ENCODE measurements at regions not wholly inside any gene's neighbourhood (a gene's known extent, or its start where the extent isn't known, plus 50 kb on each side); places are given as distances from the start of the nearest gene placed in this dataset.

- H3K27ac ChIP-seq = no peak overlapping the region
- TF ChIP-seq CTCF (conservative IDR thresholded peaks at IDR 0.05) (no peak), ZFX (IDR thresholded peaks at IDR 0.05) (no peak)
Measured at GRCh38 chr4:57333684-57334083, 223.5 kb upstream of the IGFBP7 start.

GRCh38 chr4:57331959-57332358 is 221.8 kb upstream of the IGFBP7 start:
- TF ChIP-seq ZFX (IDR thresholded peaks at IDR 0.05) (no peak), CTCF (conservative IDR thresholded peaks at IDR 0.05) (no peak)

GRCh38 chr4:57329279-57329678 is 219.1 kb upstream of the IGFBP7 start:
- H3K27ac ChIP-seq = no peak overlapping the region
- TF ChIP-seq CTCF (conservative IDR thresholded peaks at IDR 0.05) (no peak), ZFX (IDR thresholded peaks at IDR 0.05) (no peak)

More at GRCh38 chr4:57331959-57332358, 221.8 kb upstream of the IGFBP7 start:
- H3K27ac ChIP-seq = no peak overlapping the region

- TF ChIP-seq ZFX (IDR thresholded peaks at IDR 0.05) (no peak), CTCF (conservative IDR thresholded peaks at IDR 0.05) (no peak)
- H3K27ac ChIP-seq = no peak overlapping the region
Measured at GRCh38 chr4:57324673-57325307, 214.6 kb upstream of the IGFBP7 start.

GRCh38 chr4:57320849-57321248 is 210.7 kb upstream of the IGFBP7 start:
- TF ChIP-seq ZFX (IDR thresholded peaks at IDR 0.05) (no peak), CTCF (conservative IDR thresholded peaks at IDR 0.05) (no peak)
- H3K27ac ChIP-seq = no peak overlapping the region

GRCh38 chr4:57320217-57320616 is 210.0 kb upstream of the IGFBP7 start:
- no peak overlapping the region for H3K27ac ChIP-seq
- no peak for TF ChIP-seq ZFX (IDR thresholded peaks at IDR 0.05)
- no peak for TF ChIP-seq CTCF (conservative IDR thresholded peaks at IDR 0.05)

- no peak for TF ChIP-seq ZFX (IDR thresholded peaks at IDR 0.05)
- TF ChIP-seq CTCF (conservative IDR thresholded peaks at IDR 0.05) = no peak
Measured at GRCh38 chr4:57318703-57319102, 208.5 kb upstream of the IGFBP7 start.

More at GRCh38 chr4:57318703-57319102, 208.5 kb upstream of the IGFBP7 start:
- H3K27ac ChIP-seq = no peak overlapping the region
